Liver (tissue), 3 donors: ENCODE measurements at regions not wholly inside any gene's neighbourhood (a gene's known extent, or its start where the extent isn't known, plus 50 kb on each side); places are given as distances from the start of the nearest gene placed in this dataset.

Source experiments
- FOXA1 ChIP-seq: IDR thresholded peaks from 2 replicates; pipeline ENCODE4 v1.6.1; 2016; ENCODE audit warnings: antibody characterized with exemption
- GABPA ChIP-seq, 2 donors: IDR thresholded peaks in 1 of 2; conservative IDR thresholded peaks in 1 of 2; 2 replicates each; pipeline ENCODE4 v1.6.1; 2016; ENCODE audit warnings: antibody characterized with exemption in 2 of 2, mild to moderate bottlenecking in 1 of 2, moderate library complexity in 1 of 2
- JUND ChIP-seq, 2 donors: IDR thresholded peaks; 2 replicates each; pipeline ENCODE4 v1.6.1; 2016; ENCODE audit warnings: antibody characterized with exemption in 2 of 2
- YY1 ChIP-seq: IDR thresholded peaks from 2 replicates; pipeline ENCODE4 v1.6.1; 2016; ENCODE audit warnings: antibody characterized with exemption, mild to moderate bottlenecking
- TF ChIP-seq, protein P1 (sequence below): fragments of 150-350 bp; IDR thresholded peaks from 2 replicates; pipeline ENCODE4 v1.5.1; 2017; ENCODE audit warnings: improper control_type of control experiment, low read depth, low read length; ENCODE audit not compliant: missing input control
- TF ChIP-seq, protein P2 (sequence below): IDR thresholded peaks from 2 replicates; pipeline ENCODE4 v1.6.1; 2016; ENCODE audit warnings: antibody characterized with exemption
- TF ChIP-seq, protein P3 (sequence below): IDR thresholded peaks from 2 replicates; pipeline ENCODE4 v1.6.1; 2016; ENCODE audit warnings: antibody characterized with exemption
- TF ChIP-seq, protein P4 (sequence below): IDR thresholded peaks from 2 replicates; pipeline ENCODE4 v1.6.1; 2016; ENCODE audit warnings: antibody characterized with exemption, mild to moderate bottlenecking
- donor health status: healthy.
- donor health status: healthy.

DNA sequence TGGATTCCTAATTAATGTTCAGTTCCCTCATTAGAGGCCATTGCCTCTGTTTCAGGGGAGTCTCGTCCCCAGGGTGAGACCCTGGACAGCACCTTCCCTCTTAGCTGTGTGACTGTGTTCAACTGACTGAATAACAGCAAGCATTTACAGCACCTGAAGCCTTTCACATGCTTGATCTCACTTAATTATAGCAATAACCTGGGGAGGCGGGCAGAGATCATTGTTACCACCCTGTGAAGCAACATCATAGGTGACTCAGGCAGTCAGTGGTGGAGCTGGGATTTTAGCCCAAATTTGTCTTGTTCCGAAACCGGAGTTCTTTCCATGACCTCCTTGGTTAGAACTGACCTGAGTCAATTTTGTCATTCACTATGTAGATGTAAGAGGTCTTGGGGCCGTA is 105.2 kb upstream of the RAD23B start:
- TF ChIP-seq, protein P1, sequence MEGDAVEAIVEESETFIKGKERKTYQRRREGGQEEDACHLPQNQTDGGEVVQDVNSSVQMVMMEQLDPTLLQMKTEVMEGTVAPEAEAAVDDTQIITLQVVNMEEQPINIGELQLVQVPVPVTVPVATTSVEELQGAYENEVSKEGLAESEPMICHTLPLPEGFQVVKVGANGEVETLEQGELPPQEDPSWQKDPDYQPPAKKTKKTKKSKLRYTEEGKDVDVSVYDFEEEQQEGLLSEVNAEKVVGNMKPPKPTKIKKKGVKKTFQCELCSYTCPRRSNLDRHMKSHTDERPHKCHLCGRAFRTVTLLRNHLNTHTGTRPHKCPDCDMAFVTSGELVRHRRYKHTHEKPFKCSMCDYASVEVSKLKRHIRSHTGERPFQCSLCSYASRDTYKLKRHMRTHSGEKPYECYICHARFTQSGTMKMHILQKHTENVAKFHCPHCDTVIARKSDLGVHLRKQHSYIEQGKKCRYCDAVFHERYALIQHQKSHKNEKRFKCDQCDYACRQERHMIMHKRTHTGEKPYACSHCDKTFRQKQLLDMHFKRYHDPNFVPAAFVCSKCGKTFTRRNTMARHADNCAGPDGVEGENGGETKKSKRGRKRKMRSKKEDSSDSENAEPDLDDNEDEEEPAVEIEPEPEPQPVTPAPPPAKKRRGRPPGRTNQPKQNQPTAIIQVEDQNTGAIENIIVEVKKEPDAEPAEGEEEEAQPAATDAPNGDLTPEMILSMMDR, result no peak
- no peak for TF ChIP-seq YY1
- TF ChIP-seq, protein P2, sequence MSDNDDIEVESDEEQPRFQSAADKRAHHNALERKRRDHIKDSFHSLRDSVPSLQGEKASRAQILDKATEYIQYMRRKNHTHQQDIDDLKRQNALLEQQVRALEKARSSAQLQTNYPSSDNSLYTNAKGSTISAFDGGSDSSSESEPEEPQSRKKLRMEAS, result no peak
- TF ChIP-seq JUND (IDR thresholded peaks at IDR 0.05), result no peak
- TF ChIP-seq, protein P3, sequence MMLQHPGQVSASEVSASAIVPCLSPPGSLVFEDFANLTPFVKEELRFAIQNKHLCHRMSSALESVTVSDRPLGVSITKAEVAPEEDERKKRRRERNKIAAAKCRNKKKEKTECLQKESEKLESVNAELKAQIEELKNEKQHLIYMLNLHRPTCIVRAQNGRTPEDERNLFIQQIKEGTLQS, result no peak
- TF ChIP-seq GABPA (IDR thresholded peaks at IDR 0.05 in 1 of 2, conservative IDR thresholded peaks at IDR 0.05 in 1 of 2), result no peak
- TF ChIP-seq FOXA1, result no peak
- TF ChIP-seq, protein P4, sequence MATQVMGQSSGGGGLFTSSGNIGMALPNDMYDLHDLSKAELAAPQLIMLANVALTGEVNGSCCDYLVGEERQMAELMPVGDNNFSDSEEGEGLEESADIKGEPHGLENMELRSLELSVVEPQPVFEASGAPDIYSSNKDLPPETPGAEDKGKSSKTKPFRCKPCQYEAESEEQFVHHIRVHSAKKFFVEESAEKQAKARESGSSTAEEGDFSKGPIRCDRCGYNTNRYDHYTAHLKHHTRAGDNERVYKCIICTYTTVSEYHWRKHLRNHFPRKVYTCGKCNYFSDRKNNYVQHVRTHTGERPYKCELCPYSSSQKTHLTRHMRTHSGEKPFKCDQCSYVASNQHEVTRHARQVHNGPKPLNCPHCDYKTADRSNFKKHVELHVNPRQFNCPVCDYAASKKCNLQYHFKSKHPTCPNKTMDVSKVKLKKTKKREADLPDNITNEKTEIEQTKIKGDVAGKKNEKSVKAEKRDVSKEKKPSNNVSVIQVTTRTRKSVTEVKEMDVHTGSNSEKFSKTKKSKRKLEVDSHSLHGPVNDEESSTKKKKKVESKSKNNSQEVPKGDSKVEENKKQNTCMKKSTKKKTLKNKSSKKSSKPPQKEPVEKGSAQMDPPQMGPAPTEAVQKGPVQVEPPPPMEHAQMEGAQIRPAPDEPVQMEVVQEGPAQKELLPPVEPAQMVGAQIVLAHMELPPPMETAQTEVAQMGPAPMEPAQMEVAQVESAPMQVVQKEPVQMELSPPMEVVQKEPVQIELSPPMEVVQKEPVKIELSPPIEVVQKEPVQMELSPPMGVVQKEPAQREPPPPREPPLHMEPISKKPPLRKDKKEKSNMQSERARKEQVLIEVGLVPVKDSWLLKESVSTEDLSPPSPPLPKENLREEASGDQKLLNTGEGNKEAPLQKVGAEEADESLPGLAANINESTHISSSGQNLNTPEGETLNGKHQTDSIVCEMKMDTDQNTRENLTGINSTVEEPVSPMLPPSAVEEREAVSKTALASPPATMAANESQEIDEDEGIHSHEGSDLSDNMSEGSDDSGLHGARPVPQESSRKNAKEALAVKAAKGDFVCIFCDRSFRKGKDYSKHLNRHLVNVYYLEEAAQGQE, result no peak
